ENCODE measurements at regions not wholly inside any gene's neighbourhood (a gene's known extent, or its start where the extent isn't known, plus 50 kb on each side); places are given as distances from the start of the nearest gene placed in this dataset.
A peak's percentile ranks its signal among the peaks of the same experiment; 100 is the strongest.

DNA sequence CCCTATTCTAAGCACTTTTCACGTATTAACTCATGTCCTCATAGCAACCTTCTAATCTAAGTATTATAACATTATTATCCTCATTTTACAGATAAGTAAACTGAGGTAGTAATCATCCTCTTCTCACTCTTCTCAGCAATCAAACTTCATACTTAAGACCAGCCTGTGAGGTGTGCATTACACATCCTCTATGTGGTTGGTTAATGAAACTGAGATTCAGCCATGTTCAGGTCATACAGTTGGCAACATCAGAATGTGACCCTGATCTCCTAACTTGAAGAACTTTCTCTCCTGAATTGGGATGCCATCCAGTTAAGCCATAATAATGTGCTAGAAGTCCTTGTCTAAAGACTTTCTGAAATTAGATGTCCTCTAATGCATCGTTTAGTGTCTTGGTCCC, 275.1 kb upstream of the ANKRD55 start:
- no peak for DNase-seq

DNA sequence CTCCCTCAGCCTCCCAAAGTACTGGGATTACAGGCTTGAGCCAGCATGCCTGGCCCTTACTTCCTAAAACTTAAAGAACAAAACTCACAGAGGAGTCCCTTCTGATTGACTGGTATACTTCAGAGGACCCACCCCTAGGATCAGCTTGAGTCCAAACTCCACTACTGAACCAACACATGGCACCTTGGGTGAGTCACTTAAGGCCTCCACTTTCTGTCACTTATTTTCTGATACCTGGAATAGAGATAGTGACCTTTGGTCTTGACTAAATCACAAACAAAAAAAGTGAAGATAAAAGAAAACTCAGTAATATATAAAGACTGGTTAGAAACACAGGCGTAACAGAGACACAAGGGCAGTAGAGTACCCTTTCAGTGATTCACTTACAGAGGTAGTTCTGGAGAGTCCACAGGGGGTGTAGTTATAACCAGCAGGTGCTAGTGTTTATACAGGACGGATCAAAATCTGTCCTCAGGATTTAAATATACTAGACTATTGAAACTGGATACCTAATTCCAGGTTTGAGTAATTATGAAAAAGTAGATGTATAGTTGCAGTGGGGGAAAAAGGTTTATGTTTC, 274.3 kb upstream of the ANKRD55 start:
- no peak for DNase-seq

DNA sequence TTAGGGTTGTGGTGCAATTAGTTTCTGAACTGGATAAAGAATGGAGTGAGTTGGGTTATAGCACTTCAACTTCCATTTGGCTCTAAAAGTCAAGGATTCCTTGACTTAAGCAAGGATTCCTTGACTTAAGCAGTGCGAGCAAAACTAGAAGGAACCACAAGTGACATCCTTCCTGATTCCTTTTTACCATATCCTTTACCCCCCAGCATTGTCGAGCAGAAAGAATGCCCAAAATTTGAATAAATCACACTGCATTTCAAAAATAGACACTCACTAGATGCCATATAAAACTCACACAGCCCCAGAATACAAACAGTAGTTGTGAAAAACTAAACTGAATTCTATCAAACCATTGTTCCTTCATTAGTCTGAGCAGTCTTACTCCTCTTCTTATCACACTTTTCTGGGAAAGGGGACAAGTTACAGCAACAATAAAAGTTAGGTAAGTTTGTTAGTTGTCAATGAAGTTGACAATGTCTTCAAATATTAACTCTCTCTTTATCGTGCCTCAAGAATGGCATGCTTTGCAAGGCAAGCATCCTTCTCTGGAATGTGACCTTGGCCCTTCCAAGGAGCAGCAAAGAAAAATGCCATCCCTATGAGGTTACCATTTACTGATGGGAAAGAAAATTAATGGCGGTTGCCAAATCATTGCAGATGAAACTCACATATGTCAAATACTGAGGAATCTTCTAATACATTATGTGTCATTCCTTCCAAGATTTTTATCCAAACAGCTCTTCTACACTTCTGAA, 273.3 kb upstream of the ANKRD55 start:
- no peak for DNase-seq

DNA sequence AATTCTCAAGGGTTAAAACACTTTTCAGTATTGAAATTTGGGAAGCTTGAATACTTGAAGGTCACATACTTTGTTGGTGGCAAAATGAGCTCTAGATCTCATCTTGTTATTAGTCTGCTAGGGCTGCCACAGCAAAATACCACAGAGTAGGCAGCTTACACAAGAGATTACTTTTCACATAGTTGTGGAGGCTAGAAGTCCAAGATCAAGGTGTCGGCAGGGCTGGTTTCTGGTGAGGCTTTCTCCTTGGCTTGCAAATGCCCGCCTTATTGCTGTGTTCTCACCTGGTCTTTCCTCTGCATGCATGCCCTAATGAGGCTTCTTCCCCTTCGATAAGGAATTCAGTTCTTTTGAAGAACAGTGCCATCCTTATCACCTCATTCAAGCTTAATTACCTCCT, 270.8 kb upstream of the ANKRD55 start:
- DNase-seq, result no peak

DNA sequence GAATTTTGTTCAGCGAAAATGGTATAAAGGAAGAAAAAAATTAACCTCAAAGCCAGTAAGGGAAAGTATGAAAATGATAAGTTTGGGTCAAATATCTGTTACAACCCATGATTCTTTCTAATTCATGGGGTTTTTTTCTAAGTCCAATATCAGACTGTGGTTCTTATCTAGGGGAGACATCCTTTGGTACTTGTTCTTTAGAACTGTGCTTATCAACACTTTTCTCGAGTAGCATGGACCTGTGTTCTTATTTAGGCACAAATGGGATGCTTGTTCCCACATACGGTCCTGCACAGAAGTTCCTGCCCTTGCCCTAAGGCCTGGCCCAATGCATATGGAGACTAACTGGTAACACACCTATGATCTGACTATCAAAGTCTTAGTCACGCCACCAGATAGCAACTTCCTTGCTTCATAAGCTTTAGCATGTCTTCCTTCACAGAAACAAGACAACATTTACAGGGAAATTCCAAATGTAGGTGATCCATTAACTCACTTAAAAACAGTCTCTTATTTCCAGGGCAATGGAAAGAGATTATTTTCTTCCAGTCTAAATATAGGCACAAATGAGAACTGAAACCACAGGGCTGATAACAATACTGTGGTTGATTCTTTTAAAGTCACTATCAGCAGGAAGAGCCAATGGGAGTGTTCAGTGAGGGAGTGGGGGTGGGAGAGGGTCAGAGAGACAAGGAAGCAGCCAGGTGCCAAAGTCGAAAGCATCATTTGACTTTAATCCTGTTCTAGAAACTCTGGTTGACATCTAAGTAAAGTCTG, 268.8 kb upstream of the ANKRD55 start:
- DNase-seq, result no peak

DNA sequence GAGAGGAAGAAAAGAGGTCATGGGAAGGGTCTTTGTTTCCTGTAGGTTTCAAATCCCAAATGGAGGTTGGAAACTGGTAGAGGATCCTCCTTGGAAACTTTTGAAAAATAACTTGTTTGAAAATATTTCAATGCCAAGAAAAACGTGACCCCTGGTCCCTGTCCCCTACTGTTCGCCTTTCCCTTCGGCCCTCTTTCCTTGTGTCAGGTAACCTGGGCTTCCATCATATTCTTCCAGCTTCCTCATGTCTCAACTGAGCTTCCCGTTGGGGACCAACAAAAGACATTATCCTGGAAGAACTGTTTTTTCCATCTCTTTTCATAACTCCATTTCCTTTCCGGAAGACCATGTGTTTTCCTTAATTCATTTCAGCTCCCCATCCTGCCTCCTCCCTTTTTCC, 266.8 kb upstream of the ANKRD55 start:
- DNase-seq, result no peak

DNA sequence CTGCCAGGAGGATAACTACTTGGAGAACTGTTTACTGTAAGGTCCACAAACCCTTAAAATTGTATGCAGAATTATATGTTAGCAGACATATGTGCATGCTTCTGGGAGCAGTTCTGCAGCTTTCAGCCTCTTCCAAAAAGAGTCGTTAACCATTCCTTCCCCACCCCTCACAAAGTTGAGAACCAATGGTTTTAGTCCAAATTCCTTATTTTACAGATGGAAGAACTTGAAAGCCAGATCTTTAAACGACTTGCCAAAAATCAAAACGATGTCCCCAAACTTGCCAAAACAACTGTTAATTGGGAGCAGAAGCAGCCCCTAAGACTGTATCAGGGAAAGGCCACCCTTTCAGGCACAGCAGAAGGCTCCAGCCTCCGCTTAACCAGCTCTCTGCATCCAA, 266.4 kb upstream of the ANKRD55 start:
- DNase-seq, result no peak

DNA sequence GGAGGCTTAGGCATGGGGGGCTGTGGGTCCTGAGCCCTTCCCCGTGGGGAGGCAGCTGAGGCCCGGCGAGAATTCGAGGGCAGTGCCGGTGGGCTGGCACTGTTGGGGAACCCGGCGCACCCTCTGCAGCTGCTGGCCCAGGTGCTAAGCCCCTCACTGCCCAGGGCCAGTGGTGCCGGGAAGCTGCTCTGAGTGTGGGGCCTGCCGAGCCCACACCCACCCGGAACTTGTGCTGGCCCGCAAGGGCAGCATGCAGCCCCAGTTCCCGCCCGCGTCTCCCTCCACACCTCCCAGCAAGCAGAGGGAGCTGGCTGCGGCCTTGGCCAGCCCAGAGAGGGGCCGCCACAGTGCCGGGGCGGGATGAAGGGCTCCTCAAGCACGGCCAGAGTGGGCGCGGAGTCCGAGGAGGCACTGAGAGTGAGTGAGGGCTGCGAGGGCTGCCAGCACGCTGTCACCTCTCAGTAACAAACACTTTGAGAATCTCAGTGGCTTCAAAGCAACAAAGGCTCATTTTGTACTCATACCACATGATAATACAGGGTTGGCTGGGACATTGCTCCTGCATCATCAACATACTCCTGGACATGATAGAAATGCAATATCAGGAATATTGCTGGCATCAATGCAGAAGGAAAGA, 265.7 kb upstream of the ANKRD55 start:
- DNase-seq, result no peak

DNA sequence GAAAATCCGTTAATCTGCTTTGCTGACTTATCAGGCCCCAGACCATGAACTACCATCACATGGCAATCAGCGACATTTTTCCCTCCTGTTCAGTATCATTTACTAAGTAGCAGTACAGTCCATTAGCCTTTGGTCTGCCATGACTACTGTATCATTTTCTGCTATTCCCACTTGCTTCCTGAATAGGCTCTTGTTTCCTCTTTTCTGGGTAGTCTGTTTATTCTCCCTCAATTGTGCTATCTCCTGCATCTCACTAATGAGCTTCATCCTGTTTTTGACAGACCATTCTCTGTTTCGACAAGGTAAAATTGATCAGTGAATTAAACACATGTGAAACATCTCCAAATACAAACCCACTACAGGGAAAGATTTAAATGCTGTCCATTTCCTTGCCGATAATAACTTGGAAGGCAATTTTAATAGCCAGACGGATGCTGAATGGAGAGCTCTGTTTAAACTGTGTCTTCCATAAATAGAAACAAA, 263.5 kb upstream of the ANKRD55 start:
- DNase-seq, result no peak

DNA sequence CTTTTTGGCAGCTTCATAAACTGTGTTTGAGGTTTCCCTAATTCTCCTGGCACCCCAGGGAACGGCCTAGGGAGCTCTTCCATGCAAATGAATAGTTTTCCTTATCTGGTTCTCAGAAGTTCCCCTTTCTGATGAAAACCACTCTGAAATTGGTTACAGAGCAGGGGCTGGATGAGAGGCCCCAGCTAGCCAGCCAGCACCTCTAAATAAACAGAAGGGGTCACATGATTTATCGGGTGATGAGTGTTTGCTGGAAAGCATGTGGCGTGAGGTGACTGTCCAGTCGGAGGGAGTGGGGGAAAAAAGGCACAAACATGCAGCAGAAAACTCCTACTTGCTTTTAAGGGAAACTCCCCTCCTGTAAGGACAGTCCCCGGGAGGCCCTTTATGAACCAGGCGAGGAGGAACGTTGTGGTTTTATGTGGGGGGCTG, 261.2 kb upstream of the ANKRD55 start:
- no peak for DNase-seq

DNA sequence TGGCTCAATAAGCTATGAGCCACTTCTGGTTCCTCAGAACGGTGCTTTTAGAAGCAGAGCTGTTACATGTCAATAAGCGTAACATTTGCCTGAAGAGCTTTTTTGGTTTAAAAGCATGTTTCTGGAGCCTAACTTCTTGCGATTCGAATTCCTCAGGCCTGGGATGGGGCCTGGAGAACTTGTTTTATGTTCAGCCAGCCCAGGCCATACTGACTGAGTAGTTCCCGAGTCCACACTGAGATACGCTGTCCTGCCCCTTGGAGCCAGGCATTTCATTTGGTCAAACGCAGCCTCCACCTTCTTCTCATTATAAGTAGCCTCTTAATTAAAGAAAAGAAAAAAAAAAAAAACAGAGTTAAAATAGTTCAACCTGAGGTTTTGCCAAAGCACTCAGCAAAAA, 260.6 kb upstream of the ANKRD55 start:
- no peak for DNase-seq

DNA sequence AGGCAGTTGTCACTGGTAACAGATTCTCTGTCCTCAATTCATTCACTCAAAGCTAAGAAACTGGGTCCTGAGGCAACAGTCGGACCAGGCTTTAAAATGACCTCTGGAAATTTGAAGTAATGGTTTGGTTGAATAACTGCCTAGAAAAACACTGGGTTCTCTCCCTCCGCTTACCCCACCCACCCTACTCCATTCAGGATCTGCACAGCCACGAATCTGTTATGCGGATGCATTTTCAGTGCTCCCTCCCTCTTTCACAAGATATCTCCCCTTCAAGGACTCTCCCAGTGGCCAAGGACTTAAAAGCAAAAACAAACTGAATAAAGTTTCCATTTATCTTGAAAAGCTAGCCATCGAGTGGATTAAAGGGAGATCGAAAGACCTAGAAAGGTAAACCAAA, 260.2 kb upstream of the ANKRD55 start:
- no peak for DNase-seq

DNA sequence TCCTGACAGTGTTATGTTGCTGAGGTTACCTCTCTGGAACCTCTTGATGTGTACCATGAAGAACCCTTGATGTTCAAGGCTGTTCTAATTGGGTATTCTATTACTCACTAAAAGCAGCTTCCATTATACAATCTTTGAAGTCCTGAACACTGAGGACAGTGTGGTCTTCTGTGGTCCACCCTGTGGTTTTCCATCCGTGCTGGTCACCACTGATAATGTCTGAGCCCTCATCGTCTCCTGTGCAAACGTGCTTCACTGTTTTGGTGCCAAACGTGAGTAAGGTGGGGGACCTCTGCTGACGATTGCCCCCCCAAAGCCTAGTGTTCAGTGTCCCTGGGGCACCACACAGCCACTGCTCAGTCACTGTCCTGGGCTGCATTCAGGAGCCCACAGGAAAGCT, 259.7 kb upstream of the ANKRD55 start:
- DNase-seq, result no peak

DNA sequence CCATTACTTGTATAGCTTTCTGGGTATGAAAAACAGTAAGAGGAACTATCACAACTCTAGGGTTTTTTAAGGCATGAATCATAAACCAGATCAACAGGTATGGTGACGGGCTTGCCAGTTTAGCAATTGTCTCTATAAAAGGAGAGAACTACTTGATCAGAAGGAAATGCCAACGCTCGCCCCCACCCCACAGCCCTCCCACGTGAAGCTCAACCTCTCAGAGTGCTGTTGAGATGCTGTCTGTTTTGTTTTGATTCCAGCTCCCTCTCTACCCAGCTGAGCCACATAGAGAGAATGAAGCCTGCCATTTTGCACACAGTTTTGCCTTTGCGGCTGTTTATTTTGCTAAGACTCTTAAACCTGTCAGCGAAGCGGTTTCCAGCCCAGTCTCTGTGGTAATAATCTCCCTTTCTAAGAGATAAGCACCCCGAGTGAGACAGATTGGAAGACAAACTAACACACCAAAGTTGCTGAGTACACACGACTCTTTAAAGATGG, 257.9 kb upstream of the ANKRD55 start:
- no peak for DNase-seq

DNA sequence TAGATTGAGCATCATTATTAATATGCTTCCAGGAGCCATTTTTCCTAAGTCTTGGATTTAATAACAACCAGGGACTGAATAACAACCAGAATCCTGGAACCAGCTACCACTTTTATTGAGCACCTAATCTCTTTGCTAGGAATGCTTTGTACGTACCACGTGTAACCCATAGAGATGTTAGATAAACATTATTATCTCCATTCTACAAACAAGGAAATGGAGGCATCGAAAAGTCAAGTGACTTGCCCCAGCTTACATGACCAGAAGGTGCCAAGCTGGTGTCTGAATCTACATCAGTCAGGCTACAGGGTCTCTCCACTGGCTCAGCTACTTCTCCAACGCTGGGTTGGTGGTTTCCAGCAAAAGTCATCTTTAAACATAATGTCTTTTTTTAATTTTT, 256.1 kb upstream of the ANKRD55 start:
- DNase-seq, result no peak

DNA sequence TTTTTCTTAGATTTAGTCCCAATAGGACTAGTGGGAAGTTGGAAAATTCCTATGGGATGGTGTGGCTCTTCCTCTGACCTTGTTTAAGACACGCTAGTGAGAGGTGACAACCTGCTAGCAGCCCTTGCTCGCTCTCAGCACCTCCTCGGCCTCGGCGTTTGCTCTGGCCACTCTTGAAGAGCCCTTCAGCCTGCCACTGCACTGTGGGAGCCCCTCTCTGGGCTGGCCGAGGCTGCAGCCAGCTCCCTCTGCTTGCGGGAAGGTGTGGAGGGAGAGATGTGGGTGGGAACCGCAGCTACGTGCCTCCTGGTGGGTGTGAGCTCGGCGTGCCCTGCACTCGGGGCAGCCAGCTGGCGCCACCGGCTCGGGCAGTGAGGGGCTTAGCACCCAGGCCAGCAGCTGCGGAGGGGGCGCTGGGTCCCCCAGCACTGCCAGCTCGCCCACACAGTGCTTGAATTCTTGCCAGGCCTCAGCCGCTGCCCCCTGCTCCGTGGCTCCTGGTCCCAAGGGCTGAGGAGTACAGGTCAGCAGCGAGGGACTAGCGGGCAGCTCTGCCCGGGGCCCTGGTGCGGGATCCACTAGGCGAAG, 254.5 kb upstream of the ANKRD55 start:
- DNase-seq, result no peak

DNA sequence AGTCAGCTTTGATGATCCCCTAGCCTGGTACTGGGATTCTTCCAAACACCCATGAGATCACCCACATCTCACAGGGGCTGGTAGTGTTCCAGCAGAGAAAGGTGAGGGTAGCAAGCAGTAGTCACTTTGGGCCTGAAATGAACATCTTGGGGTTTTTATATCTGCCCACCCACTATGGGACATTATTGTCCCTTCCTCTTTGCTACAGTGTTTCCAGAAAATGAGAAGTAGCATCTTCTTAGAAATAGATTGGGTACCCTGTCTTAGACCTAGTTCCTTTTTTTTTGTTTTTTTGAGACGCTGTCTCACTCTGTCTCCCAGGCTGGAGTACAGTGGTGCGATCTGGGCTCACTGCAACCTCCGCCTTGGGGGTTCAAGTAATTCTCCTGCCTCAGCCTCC, 249.2 kb upstream of the ANKRD55 start:
- DNase-seq, result no peak

DNA sequence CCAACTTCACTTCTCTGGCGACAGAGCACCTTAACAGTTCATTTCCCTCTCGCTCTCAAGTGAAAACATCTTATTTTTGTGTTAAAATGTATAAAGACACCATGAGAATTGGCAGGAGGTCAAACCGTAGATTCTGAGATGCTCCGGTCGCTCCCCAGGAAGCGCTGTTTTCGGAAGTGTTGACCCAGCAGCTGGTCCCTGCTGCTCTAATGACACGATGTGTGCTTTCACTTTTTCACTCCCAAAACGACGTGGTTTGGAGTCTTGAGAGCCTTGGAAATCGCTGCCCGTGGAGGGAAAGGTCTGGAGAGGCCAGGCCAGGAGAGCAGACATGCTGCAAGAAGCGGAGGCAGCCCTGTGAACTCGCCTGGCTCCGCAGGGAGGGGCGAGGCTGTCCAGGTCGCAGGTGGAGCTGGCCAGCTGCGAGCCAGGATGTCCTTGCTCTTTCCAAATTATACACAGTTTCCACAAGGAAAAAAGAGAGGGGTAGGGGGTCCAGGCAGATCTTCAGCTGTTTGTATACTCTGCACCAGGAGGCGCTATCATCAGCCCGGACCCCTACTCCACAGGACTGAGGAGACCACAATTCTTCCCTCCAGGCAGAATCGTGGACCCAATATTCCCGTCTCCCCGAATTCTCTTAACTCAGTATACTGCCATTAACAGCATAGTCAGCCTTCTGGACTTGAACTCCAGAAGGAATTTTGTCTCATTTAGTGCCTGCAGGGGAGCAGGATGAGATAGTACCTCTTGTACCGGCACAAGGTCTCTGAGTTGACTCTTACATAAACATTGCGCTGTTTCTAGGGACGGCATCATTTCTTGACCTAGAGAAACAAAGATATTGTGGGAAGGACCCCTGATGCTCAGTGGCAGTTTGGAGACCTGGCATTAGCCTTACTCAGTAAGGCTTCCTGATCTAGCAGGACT, 248.6 kb upstream of the ANKRD55 start:
- DNase-seq, result peak; percentile 81

DNA sequence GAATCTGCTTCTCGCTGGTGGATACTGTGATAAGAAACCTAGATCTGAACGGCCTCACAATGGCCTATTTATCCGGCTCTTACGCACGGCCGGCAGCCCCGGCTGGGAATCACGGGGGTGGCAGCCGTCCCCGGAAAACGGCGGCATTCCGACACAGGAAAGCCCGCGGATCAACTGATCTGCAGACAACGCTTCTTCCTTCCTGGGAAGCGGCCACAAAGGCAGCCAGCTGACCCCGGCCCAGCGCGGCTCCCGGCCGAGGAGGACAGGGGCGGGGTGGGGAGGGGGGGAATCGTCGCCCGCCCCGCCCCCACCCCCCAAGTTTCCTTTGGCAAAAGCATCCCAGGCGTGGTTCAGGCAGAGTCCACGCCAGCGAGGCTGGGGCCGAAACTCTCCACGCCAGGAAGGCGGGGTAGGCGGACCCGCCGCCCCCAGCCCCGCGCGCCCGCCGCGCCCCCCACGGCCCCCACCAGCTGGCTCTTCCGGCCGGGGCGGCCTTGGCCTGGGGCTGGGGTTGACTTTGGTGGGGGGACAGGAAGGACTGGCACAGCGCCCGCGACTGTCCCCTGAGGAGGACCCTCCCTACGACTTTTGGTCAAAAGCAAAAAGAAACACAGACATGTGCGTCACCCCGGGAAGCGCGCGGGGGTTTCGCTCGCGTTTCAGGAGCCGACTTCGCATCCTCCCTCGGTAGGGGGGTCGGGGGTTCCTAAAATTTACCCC, 247.7 kb upstream of the ANKRD55 start:
- DNase-seq, result peak; percentile 87

DNA sequence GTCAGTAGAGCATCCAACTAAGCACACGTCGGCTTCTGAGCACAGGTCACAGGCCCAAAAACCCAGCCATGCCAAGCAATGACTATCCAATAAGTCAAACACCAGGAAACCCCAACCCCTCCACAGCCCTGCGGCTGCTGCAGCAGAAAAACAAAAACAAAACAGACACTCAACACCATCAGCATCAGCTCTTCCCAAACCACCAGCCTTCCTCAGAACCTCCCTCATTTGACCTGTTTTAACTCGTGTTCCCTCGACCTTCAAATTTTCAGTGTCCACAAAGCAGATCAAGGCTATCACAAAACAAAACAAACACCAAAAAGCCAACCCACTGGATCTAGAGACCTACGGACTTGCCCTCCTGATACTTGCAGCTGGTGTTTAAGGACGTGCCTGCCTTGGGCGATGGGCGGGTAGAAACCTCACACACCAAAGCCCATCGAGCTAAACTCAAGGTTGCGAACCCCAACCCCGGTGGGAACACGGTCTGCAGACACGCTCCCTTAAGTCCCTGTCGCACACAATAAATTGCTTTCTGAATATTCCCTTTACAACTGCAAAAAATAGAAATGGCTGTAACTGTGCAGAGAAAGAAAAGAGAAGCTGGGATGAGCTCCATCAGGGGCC, 247.1 kb upstream of the ANKRD55 start:
- no peak for DNase-seq

DNA sequence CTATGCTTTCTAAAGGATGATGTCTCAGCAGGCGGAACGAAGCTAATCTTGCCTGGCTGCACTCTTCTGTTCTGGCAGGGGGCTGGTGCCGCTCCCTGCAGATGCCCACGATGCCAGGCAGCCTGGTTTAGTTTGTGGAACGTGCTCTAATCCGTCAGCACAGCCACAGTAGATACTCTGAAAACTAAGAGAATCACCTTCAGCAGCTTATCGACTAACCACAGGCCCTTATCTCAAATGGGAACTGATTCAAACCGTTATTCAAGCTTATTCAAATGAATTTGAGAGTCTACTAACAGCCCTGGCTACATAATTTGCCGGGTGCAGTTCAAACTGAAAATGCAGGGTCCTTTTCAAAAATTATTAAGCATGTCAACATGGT, 246.6 kb upstream of the ANKRD55 start:
- DNase-seq, result peak; percentile 30
